ENCODE measurements at regions not wholly inside any gene's neighbourhood (a gene's known extent, or its start where the extent isn't known, plus 50 kb on each side); places are given as distances from the start of the nearest gene placed in this dataset.

- TF ChIP-seq, protein P1, sequence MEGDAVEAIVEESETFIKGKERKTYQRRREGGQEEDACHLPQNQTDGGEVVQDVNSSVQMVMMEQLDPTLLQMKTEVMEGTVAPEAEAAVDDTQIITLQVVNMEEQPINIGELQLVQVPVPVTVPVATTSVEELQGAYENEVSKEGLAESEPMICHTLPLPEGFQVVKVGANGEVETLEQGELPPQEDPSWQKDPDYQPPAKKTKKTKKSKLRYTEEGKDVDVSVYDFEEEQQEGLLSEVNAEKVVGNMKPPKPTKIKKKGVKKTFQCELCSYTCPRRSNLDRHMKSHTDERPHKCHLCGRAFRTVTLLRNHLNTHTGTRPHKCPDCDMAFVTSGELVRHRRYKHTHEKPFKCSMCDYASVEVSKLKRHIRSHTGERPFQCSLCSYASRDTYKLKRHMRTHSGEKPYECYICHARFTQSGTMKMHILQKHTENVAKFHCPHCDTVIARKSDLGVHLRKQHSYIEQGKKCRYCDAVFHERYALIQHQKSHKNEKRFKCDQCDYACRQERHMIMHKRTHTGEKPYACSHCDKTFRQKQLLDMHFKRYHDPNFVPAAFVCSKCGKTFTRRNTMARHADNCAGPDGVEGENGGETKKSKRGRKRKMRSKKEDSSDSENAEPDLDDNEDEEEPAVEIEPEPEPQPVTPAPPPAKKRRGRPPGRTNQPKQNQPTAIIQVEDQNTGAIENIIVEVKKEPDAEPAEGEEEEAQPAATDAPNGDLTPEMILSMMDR (IDR thresholded peaks at IDR 0.05; ENCODE audit: low read depth, low read length, missing control alignments), result no peak
- no peak for DNase-seq (ENCODE audit: extremely low read depth, low read depth)
- H3K4me3 ChIP-seq (replicated peaks; ENCODE audit: low read depth, low read length), result no peak overlapping the region
Measured at GRCh38 chr11:121761186-121761585, 308.4 kb upstream of the SORL1-AS1 start.

- DNase-seq (ENCODE audit: extremely low read depth, low read depth), result no peak
- TF ChIP-seq, protein P1 (IDR thresholded peaks at IDR 0.05; ENCODE audit: low read depth, low read length, missing control alignments), result peak; percentile 2
- H3K4me3 ChIP-seq (replicated peaks; ENCODE audit: low read depth, low read length), result no peak overlapping the region
Measured at GRCh38 chr11:121757480-121758125, 304.8 kb upstream of the SORL1-AS1 start.

GRCh38 chr11:121755906-121756305 is 303.1 kb upstream of the SORL1-AS1 start:
- TF ChIP-seq, protein P1 (IDR thresholded peaks at IDR 0.05; ENCODE audit: low read depth, low read length, missing control alignments), result no peak
- no peak overlapping the region for H3K4me3 ChIP-seq (replicated peaks; ENCODE audit: low read depth, low read length)
- DNase-seq (ENCODE audit: extremely low read depth, low read depth), result no peak

GRCh38 chr11:121755191-121755590 is 302.4 kb upstream of the SORL1-AS1 start:
- TF ChIP-seq, protein P1 (IDR thresholded peaks at IDR 0.05; ENCODE audit: low read depth, low read length, missing control alignments), result no peak
- DNase-seq (ENCODE audit: extremely low read depth, low read depth), result no peak
- no peak overlapping the region for H3K4me3 ChIP-seq (replicated peaks; ENCODE audit: low read depth, low read length)

DNA sequence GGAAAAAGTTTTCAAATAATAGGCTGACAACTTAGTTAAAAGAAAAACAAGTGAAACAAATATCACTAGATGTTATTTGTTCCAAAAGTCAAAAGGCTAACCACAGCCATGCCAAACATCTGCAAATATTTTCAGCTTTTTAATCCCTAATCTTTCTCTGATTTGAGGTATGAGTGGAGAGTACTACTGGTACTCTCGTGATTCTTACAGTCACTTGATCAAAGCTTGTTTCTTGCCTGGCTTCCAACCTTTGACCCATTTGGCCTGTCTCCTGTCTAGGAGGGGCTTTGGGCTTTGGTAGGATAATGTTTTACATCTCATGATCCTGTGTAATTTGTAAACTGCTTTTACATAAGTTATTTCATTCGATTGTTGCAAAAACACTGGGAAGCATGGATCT is 301.8 kb upstream of the SORL1-AS1 start:
- no peak for DNase-seq (ENCODE audit: extremely low read depth, low read depth)
- no peak overlapping the region for H3K4me3 ChIP-seq (replicated peaks; ENCODE audit: low read depth, low read length)
- TF ChIP-seq, protein P1 (IDR thresholded peaks at IDR 0.05; ENCODE audit: low read depth, low read length, missing control alignments), result no peak

GRCh38 chr11:121749691-121750090 is 296.9 kb upstream of the SORL1-AS1 start:
- H3K4me3 ChIP-seq (replicated peaks; ENCODE audit: low read depth, low read length), result no peak overlapping the region
- no peak for DNase-seq (ENCODE audit: extremely low read depth, low read depth)
- TF ChIP-seq, protein P1 (IDR thresholded peaks at IDR 0.05; ENCODE audit: low read depth, low read length, missing control alignments), result no peak

GRCh38 chr11:121748068-121748467 is 295.3 kb upstream of the SORL1-AS1 start:
- TF ChIP-seq, protein P1 (IDR thresholded peaks at IDR 0.05; ENCODE audit: low read depth, low read length, missing control alignments), result no peak
- no peak for DNase-seq (ENCODE audit: extremely low read depth, low read depth)
- no peak overlapping the region for H3K4me3 ChIP-seq (replicated peaks; ENCODE audit: low read depth, low read length)

Measured in HFF-Myc (cell line).